ENCODE measurements at regions not wholly inside any gene's neighbourhood (a gene's known extent, or its start where the extent isn't known, plus 50 kb on each side); places are given as distances from the start of the nearest gene placed in this dataset.

DNA sequence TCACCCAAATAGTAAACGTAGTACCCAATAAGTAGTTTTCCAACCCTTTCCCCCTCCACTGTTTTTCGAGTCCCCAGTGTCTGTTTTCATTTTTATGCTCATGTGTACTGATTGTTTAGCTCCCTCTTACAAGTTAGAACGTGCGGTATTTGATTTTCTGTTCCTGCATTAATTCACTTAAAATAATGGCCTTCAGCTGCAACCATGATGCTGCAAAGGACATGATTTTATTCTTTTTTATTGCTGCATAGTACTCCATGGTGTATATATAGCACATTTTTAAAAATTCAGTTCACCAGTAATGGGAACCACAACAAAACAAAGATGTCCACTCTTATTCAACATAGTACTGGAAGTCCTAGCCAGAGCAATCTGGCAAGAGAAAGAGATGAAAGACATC is 72.8 kb downstream of the DUSP6 start:
- no peak overlapping the region for H3K4me3 ChIP-seq

DNA sequence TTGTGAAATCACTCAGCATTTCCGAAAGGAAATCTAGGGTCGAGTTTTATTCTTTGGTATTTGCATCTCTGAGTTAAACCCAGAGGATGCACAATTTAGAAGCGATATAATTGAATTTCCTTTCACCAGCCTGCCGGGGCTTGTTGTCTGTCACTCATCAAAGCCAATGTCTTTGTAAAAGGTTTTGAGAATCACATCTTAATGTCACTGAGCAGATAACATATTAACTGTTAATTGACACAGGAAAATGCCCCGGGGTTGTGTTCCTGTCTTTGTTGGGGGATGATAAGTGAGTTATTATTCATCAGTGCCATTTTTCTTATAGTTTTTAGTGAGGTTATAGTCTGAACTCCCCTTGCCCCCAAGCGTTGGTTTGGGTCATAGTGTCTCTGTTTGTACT is 73.4 kb downstream of the DUSP6 start:
- intact Hi-C loops (cut with DNase I; ENCODE audit: low total_unique reads), result no loop called here
- Histone ChIP-seq H3K36me3 (no peaks in the 10 kb centered on the region), H3K4me1 (no peaks in the 10 kb centered on the region), H3K4me3 (no peak overlapping the region), H3K27me3 (no peaks in the 10 kb centered on the region), H3K9me3 (no peaks in the 10 kb centered on the region), H3K27ac (no peak overlapping the region)
- no peak for DNase-seq
- TF ChIP-seq POLR2A (IDR thresholded peaks at IDR 0.05), result no peak
- TF ChIP-seq, protein P1, sequence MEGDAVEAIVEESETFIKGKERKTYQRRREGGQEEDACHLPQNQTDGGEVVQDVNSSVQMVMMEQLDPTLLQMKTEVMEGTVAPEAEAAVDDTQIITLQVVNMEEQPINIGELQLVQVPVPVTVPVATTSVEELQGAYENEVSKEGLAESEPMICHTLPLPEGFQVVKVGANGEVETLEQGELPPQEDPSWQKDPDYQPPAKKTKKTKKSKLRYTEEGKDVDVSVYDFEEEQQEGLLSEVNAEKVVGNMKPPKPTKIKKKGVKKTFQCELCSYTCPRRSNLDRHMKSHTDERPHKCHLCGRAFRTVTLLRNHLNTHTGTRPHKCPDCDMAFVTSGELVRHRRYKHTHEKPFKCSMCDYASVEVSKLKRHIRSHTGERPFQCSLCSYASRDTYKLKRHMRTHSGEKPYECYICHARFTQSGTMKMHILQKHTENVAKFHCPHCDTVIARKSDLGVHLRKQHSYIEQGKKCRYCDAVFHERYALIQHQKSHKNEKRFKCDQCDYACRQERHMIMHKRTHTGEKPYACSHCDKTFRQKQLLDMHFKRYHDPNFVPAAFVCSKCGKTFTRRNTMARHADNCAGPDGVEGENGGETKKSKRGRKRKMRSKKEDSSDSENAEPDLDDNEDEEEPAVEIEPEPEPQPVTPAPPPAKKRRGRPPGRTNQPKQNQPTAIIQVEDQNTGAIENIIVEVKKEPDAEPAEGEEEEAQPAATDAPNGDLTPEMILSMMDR (IDR thresholded peaks at IDR 0.05), result no peak

More for the DNA sequence above, 72.8 kb downstream of the DUSP6 start:
- Histone ChIP-seq H3K36me3 (no peaks in the 10 kb centered on the region), H3K27me3 (no peaks in the 10 kb centered on the region), H3K9me3 (no peaks in the 10 kb centered on the region), H3K27ac (no peak overlapping the region), H3K4me1 (no peaks in the 10 kb centered on the region)
- DNase-seq, result no peak
- intact Hi-C loops (cut with DNase I; ENCODE audit: low total_unique reads), result no loop called here
- no peak for TF ChIP-seq POLR2A (IDR thresholded peaks at IDR 0.05)
- TF ChIP-seq, protein P1 (IDR thresholded peaks at IDR 0.05), result no peak

DNA sequence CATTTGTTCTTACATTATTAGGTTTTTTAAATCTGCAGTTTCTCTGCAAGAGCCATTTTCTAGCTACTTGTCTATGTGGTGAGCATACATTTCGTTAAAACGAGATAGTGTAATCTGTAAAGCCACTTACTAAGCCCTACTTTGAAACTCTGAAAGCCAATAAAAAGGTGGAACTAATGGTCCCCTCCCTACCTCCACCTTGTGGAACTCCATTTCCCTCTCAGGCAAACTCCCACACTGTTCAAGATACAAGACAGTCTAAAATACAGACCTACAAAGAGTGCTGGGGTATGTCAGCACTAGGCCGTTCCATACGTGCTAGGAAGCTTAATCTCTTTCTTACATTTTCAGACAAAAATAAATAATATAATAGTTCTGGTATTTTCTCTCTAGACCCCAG is 74.1 kb downstream of the DUSP6 start:
- intact Hi-C loops (cut with DNase I; ENCODE audit: low total_unique reads), result no loop called here
- H3K9me3 ChIP-seq, result no peaks in the 10 kb centered on the region
- H3K4me3 ChIP-seq, result no peak overlapping the region
- no peaks in the 10 kb centered on the region for H3K27me3 ChIP-seq
- no peaks in the 10 kb centered on the region for H3K4me1 ChIP-seq
- TF ChIP-seq, protein P1 (IDR thresholded peaks at IDR 0.05), result no peak
- no peak for TF ChIP-seq POLR2A (IDR thresholded peaks at IDR 0.05)
- H3K36me3 ChIP-seq, result no peaks in the 10 kb centered on the region
- DNase-seq, result no peak
- no peak overlapping the region for H3K27ac ChIP-seq

DNA sequence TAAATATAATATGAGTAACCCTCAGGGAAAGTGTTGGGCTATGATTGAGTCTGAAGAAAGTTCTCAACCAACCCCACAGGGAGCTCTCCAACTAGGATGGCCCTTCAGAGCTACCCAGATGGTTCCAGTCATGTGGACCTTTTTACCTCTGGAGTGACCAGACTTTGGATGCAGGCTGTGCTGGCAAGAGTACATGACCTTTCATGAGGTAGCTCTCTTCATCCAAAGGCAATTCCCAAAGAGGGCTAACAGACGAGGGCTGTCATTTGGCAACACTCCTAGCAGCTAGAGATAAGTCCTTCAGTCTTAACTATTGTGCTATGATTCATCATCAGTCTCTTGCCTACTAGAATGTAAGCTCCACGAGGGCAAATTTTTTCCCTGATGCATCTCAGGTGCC is 75.4 kb downstream of the DUSP6 start:
- H3K27me3 ChIP-seq, result no peaks in the 10 kb centered on the region
- intact Hi-C loops (cut with DNase I; ENCODE audit: low total_unique reads), result no loop called here
- TF ChIP-seq, protein P1 (IDR thresholded peaks at IDR 0.05), result no peak
- no peak for TF ChIP-seq POLR2A (IDR thresholded peaks at IDR 0.05)
- DNase-seq, result no peak
- H3K27ac ChIP-seq, result no peak overlapping the region
- H3K4me3 ChIP-seq, result no peak overlapping the region
- H3K4me1 ChIP-seq, result no peaks in the 10 kb centered on the region
- no peaks in the 10 kb centered on the region for H3K36me3 ChIP-seq
- H3K9me3 ChIP-seq, result no peaks in the 10 kb centered on the region

DNA sequence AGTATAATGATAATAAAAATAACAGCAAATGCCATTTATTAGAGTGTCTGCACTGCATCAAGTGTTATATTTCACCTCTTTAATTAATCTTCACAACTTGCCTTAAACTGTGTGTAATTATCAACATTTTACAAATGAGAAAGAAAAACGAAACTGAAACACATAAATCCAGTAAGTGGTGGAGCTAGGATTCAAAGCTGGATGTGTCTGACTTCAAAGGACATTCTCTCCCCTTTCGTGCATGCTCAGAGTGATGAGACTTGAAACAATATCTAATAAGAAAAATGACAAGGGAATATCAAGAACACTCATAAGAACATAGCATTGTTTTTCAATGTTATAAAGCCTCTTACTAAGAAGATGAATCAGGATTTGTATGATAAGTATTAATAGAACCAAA is 78.8 kb downstream of the DUSP6 start:
- TF ChIP-seq, protein P1 (IDR thresholded peaks at IDR 0.05), result no peak
- TF ChIP-seq POLR2A (IDR thresholded peaks at IDR 0.05), result no peak
- Histone ChIP-seq H3K27ac (no peak overlapping the region), H3K9me3 (no peaks in the 10 kb centered on the region), H3K27me3 (no peaks in the 10 kb centered on the region), H3K36me3 (no peaks in the 10 kb centered on the region), H3K4me3 (no peak overlapping the region), H3K4me1 (no peaks in the 10 kb centered on the region)
- no peak for DNase-seq
- intact Hi-C loops (cut with DNase I; ENCODE audit: low total_unique reads), result no loop called here
